Neural progenitor cell (in vitro differentiated cells): ENCODE measurements at regions not wholly inside any gene's neighbourhood (a gene's known extent, or its start where the extent isn't known, plus 50 kb on each side); places are given as distances from the start of the nearest gene placed in this dataset.

ENCODE experiments used
- CTCF ChIP-seq: fragments of 200-600 bp; sonication (generic); IDR thresholded peaks from 2 replicates; pipeline ENCODE4 v1.5.1; 2017; ENCODE audit warnings: antibody characterized with exemption, mild to moderate bottlenecking
- EZH2 ChIP-seq: fragments of 200-600 bp; sonication (generic); IDR thresholded peaks from 2 replicates; pipeline ENCODE4 v1.6.1; 2017; ENCODE audit warnings: antibody characterized with exemption, mild to moderate bottlenecking, moderate library complexity
- EZH2phosphoT487 ChIP-seq: fragments of 200-600 bp; sonication (generic); IDR thresholded peaks from 2 replicates; pipeline ENCODE4 v1.6.1; 2017; ENCODE audit warnings: antibody characterized with exemption

GRCh38 chr2:145044491-145044890 lies 524.6 kb upstream of the ZEB2 start:
- TF ChIP-seq CTCF (no peak), EZH2phosphoT487 (no peak), EZH2 (no peak)
